Smooth muscle cell (in vitro differentiated cells): ENCODE measurements at regions not wholly inside any gene's neighbourhood (a gene's known extent, or its start where the extent isn't known, plus 50 kb on each side); places are given as distances from the start of the nearest gene placed in this dataset.

Experiments
- DNase-seq: peaks from one replicate; lab custom pipeline; 2025; ENCODE audit not compliant: unreplicated experiment; lab: John Stamatoyannopoulos, UW
- H2AFZ ChIP-seq: fragments of 200-600 bp; sonication (generic); 2 replicates; pipeline ENCODE4 v1.6.0; 2016; ENCODE audit warnings: antibody characterized with exemption, low read depth, mild to moderate bottlenecking
- H3F3A ChIP-seq: fragments of 200-600 bp; sonication (generic); 2 replicates; pipeline ENCODE4 v1.6.0; 2017; ENCODE audit warnings: antibody characterized with exemption, low read depth
- H3K27ac ChIP-seq: fragments of 200-600 bp; sonication (generic); 2 replicates; pipeline ENCODE4 v1.5.1; 2016; ENCODE audit warnings: low read depth, mild to moderate bottlenecking
- H3K27me3 ChIP-seq: fragments of 200-600 bp; sonication (generic); 2 replicates; pipeline ENCODE4 v1.6.1; 2016; ENCODE audit warnings: low read depth, mild to moderate bottlenecking
- H3K36me3 ChIP-seq: fragments of 200-600 bp; sonication (generic); 2 replicates; pipeline ENCODE4 v1.5.1; 2016; ENCODE audit warnings: low read depth
- H3K4me1 ChIP-seq: fragments of 200-600 bp; sonication (generic); 2 replicates; pipeline ENCODE4 v1.5.1; 2016; ENCODE audit warnings: low read depth
- H3K4me2 ChIP-seq: fragments of 200-600 bp; sonication (generic); 2 replicates; pipeline ENCODE4 v1.6.0; 2016; ENCODE audit warnings: mild to moderate bottlenecking
- H3K4me3 ChIP-seq: fragments of 200-600 bp; sonication (generic); 2 replicates; pipeline ENCODE4 v1.5.1; 2016; ENCODE audit warnings: mild to moderate bottlenecking
- H3K79me2 ChIP-seq: fragments of 200-600 bp; sonication (generic); 2 replicates; pipeline ENCODE4 v1.6.0; 2016; ENCODE audit warnings: low read depth, mild to moderate bottlenecking
- H3K9ac ChIP-seq: fragments of 200-600 bp; sonication (generic); 2 replicates; pipeline ENCODE4 v1.6.0; 2016; ENCODE audit warnings: low read depth
- H3K9me3 ChIP-seq: fragments of 200-600 bp; sonication (generic); replicated peaks from 2 replicates; pipeline ENCODE4 v1.5.1; 2016; ENCODE audit warnings: low read depth
- H4K20me1 ChIP-seq: fragments of 200-600 bp; sonication (generic); 2 replicates; pipeline ENCODE4 v1.6.0; 2016; ENCODE audit warnings: low read depth
- WGBS: methylation state at CpG from one replicate; pipeline ENCODE4 v1.1.7; 2016; ENCODE audit warnings: low lambda C conversion rate; 5-methylcytosine and 5-hydroxymethylcytosine counted together
- TF ChIP-seq, protein P1 (sequence below): fragments of 200-600 bp; sonication (generic); IDR thresholded peaks from 2 replicates; pipeline ENCODE4 v1.5.1; 2017; ENCODE audit warnings: borderline replicate concordance, mild to moderate bottlenecking, antibody characterized with exemption; ENCODE audit not compliant: insufficient read depth, poor library complexity, severe bottlenecking

DNA sequence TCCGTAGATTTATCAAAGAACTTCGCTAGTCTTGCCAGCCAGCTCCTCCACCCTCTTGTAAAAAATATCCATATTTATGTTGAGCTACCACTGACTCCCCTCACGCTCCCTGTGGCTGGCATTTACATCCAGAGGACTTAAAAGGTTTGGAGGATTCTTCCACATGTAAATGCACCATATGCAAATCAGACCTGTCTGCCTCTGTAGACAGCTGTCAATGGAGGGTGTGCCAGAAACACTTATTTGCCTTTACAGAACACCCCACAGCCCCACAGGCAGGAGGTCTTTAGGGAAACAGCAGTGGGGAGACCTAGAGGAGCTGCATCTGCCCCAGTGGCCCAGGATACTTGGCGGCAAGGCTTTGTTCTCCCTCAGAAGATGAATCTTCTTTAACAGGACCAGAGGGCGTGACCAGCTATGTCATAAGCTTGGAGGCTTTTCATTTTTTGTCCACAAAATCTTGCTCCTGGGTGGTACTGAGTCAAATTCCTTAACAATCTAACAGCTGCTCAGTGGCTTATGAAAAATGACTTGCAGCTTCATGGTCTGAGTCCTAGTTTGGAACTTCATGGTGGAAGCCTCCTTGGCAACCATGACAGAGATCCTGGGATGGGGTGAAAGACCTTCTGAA is 535.8 kb downstream of the EBF1 start:
- Histone ChIP-seq H3K36me3 (no peaks in the 10 kb centered on the region), H3K27me3 (no peaks in the 10 kb centered on the region), H3K9ac (no peak overlapping the region), H3F3A (no peaks in the 10 kb centered on the region), H3K4me3 (no peak overlapping the region), H3K9me3 (no peaks in the 10 kb centered on the region), H3K4me2 (no peak overlapping the region), H3K79me2 (no peaks in the 10 kb centered on the region), H4K20me1 (no peaks in the 10 kb centered on the region), H3K27ac (no peak overlapping the region), H2AFZ (no peak overlapping the region), H3K4me1 (no peaks in the 10 kb centered on the region)
- TF ChIP-seq, protein P1, sequence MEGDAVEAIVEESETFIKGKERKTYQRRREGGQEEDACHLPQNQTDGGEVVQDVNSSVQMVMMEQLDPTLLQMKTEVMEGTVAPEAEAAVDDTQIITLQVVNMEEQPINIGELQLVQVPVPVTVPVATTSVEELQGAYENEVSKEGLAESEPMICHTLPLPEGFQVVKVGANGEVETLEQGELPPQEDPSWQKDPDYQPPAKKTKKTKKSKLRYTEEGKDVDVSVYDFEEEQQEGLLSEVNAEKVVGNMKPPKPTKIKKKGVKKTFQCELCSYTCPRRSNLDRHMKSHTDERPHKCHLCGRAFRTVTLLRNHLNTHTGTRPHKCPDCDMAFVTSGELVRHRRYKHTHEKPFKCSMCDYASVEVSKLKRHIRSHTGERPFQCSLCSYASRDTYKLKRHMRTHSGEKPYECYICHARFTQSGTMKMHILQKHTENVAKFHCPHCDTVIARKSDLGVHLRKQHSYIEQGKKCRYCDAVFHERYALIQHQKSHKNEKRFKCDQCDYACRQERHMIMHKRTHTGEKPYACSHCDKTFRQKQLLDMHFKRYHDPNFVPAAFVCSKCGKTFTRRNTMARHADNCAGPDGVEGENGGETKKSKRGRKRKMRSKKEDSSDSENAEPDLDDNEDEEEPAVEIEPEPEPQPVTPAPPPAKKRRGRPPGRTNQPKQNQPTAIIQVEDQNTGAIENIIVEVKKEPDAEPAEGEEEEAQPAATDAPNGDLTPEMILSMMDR: no peak
- WGBS: 89% methylated on average over 5 of the region's 5 CpGs
- no peak for DNase-seq

DNA sequence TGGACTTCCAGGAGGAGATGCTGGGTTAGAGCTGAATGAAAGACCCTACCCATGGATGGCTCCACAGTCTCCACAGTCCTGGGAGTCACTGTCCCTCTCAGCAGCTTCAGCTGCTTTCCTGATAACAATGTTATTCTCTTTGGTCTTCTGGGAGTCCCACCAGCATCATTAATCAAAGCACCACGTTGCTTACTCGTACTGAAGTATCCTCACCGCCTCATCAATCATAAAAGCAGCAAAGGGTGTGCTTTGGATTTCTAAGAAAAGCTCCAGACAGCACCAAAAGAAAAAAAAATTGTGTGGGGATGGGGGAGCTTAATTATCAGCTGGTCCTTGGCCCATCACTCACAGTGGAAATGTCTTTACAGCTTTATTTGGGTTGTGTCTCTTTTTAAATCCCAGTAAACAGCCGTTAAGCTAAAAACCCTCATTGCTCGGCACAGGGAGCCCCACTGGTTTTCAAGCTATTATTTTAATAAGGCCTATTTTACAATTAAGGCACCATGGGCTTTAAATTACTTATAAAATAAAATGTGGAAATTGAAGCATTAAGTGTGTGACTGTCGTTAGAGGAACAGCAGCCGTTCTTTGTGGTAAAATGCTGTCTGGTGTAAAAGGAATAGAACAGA is 538.0 kb downstream of the EBF1 start:
- Histone ChIP-seq H3F3A (no peaks in the 10 kb centered on the region), H2AFZ (no peak overlapping the region), H3K4me2 (no peak overlapping the region), H3K27ac (no peak overlapping the region), H3K27me3 (no peaks in the 10 kb centered on the region), H3K9me3 (no peaks in the 10 kb centered on the region), H3K36me3 (no peaks in the 10 kb centered on the region), H3K79me2 (no peaks in the 10 kb centered on the region), H4K20me1 (no peaks in the 10 kb centered on the region), H3K9ac (no peak overlapping the region), H3K4me1 (no peaks in the 10 kb centered on the region), H3K4me3 (no peak overlapping the region)
- WGBS: 84% methylated on average over 7 of the region's 7 CpGs
- TF ChIP-seq, protein P1: no peak
- no peak for DNase-seq

DNA sequence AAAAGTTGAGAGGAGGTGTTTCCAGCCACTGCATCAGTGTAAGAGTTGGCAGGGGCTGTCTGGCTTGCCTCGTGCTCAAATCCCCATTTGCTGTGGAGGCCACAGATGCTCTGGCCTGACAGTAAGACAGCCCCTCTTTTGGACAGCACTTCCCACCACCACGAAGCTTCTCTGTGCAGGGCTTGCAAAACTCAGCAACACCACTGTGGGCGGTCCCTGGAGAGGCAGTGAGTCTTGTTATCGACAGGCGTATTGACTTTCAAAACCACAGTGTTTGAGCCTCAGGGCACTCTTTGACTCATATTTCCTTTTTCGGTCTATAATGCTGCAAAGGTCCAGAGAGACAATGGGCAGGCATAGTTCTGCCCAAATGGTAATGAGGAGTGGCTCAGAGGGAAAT is 539.5 kb downstream of the EBF1 start:
- no peak overlapping the region for H3K4me3 ChIP-seq
- H3K27me3 ChIP-seq: no peaks in the 10 kb centered on the region
- no peaks in the 10 kb centered on the region for H3K4me1 ChIP-seq
- H3K79me2 ChIP-seq: no peaks in the 10 kb centered on the region
- H3K9me3 ChIP-seq: no peaks in the 10 kb centered on the region
- no peaks in the 10 kb centered on the region for H3K36me3 ChIP-seq
- WGBS: 49% methylated on average over 6 of the region's 6 CpGs
- H4K20me1 ChIP-seq: no peaks in the 10 kb centered on the region
- H2AFZ ChIP-seq: no peak overlapping the region
- no peak overlapping the region for H3K9ac ChIP-seq
- H3K27ac ChIP-seq: no peak overlapping the region
- TF ChIP-seq, protein P1: no peak
- no peak overlapping the region for H3K4me2 ChIP-seq
- H3F3A ChIP-seq: no peaks in the 10 kb centered on the region
- no peak for DNase-seq

DNA sequence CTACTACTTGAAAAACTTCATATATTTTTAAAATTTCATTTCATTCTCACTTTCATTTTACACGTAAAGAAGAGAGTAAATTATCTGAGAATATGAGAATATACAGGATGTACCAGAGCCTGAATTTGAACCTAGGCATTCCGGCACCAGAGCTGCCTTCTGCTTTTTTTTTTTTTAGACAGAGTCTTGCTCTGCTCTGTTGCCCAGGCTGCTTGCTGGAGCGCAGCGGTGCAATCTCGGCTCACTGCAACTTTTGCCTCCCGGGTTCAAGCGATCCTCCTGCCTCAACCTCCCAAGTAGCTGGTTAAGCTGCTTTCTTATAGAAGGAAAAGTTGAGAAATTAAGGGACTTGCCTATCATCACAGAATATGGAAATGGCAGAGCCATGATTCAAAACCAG is 540.1 kb downstream of the EBF1 start:
- Histone ChIP-seq H3K27me3 (no peaks in the 10 kb centered on the region), H3K4me1 (no peaks in the 10 kb centered on the region), H4K20me1 (no peaks in the 10 kb centered on the region), H3K9ac (no peak overlapping the region), H3K4me2 (no peak overlapping the region), H3K27ac (no peak overlapping the region), H2AFZ (no peak overlapping the region), H3K36me3 (no peaks in the 10 kb centered on the region), H3F3A (no peaks in the 10 kb centered on the region), H3K4me3 (no peak overlapping the region), H3K9me3 (no peaks in the 10 kb centered on the region), H3K79me2 (no peaks in the 10 kb centered on the region)
- 96% methylated on average over 7 of the region's 7 CpGs for WGBS
- TF ChIP-seq, protein P1: no peak
- DNase-seq: no peak
